ENCODE measurements at regions not wholly inside any gene's neighbourhood (a gene's known extent, or its start where the extent isn't known, plus 50 kb on each side); places are given as distances from the start of the nearest gene placed in this dataset.

DNA sequence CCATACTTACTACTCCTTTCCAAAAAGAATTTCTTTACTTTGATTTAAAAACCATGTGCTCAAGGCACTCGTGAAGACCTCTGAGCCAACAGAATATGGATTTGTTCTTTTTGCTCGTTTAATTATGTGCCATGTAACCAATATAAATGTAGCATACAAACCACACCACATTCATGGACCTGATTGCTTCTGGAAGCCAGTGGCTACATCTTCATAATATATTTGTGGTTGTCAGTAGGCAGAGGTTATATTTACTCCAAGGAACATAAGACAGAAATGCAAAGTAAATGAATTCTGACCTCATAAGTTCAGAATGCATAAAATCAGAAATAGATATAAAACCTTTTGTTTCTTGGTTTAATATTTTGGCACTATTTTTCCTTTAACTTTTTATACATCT, 373.0 kb downstream of the HDGFL1 start:
- H3K27me3 ChIP-seq (ENCODE audit: insufficient read depth, low read length): no peaks in the 10 kb centered on the region
- H3K9me2 ChIP-seq (ENCODE audit: insufficient read depth): no peaks in the 10 kb centered on the region
- DNase-seq (ENCODE audit: low read depth, low spot score) (no peak), ATAC-seq (no peak)
- no peak overlapping the region for H3K27ac ChIP-seq (ENCODE audit: low read depth, low read length)
- intact Hi-C loops (cut with micrococcal nuclease): no loop called here
- H3K9me3 ChIP-seq (ENCODE audit: control insufficient read depth in 1 of 2, insufficient read depth in 1 of 2, low read depth in 1 of 2, low read length in 2 of 2): no peaks in the 10 kb centered on the region; a peak in 2 of 4 replicates
- H3K9ac ChIP-seq (ENCODE audit: low read length): no peak overlapping the region
- H3K79me2 ChIP-seq (ENCODE audit: insufficient read depth, low read length): no peaks in the 10 kb centered on the region
- H3K4me2 ChIP-seq (ENCODE audit: low read length): no peak overlapping the region
- ChIA-PET RAD21 (ENCODE audit: low non-redundant PET in 1 of 2, low total read pairs in 2 of 2, uncharacterized antibody in 2 of 2, unreplicated experiment in 2 of 2) (no interaction called here), CTCF (no interaction called here), POLR2A (no interaction called here)
- H3K36me3 ChIP-seq (ENCODE audit: control insufficient read depth in 1 of 2, insufficient read depth in 2 of 2, low read length in 2 of 2): no peaks in the 10 kb centered on the region
- no peaks in the 10 kb centered on the region for H3K4me1 ChIP-seq (ENCODE audit: control insufficient read depth in 1 of 2, insufficient read depth in 2 of 2, low read length in 2 of 2)
- H2AFZ ChIP-seq (ENCODE audit: low read depth, low read length, poor library complexity, severe bottlenecking): no peak overlapping the region
- TF ChIP-seq FOSL1 (IDR thresholded peaks at IDR 0.05; ENCODE audit: low read depth) (no peak), ZNF274 (IDR thresholded peaks at IDR 0.05; ENCODE audit: low read depth, low read length) (no peak), SP1 (IDR thresholded peaks at IDR 0.05; ENCODE audit: low read depth) (no peak), ELF1 (IDR thresholded peaks at IDR 0.05; ENCODE audit: borderline replicate concordance, low read depth) (no peak), YY1 (IDR thresholded peaks at IDR 0.05; ENCODE audit: extremely low read depth, insufficient replicate concordance, low read depth, low read length) (no peak), SIN3A (IDR thresholded peaks at IDR 0.05; ENCODE audit: low read depth) (no peak), POLR2A (IDR thresholded peaks at IDR 0.05; ENCODE audit: borderline replicate concordance, extremely low read depth, insufficient read depth, insufficient read length) (no peak), POLR2AphosphoS5 (IDR thresholded peaks at IDR 0.05; ENCODE audit: low read depth, low read length) (no peak), CBX3 (IDR thresholded peaks at IDR 0.05; ENCODE audit: low read depth) (no peak), SRF (IDR thresholded peaks at IDR 0.05; ENCODE audit: low read depth) (no peak), JUND (IDR thresholded peaks at IDR 0.05) (no peak), EZH2phosphoT487 (IDR thresholded peaks at IDR 0.05; ENCODE audit: borderline replicate concordance) (no peak), TCF7L2 (IDR thresholded peaks at IDR 0.05; ENCODE audit: borderline replicate concordance, extremely low read depth, insufficient read depth, insufficient read length) (no peak), EZH2 (IDR thresholded peaks at IDR 0.05) (no peak), ZFX (IDR thresholded peaks at IDR 0.05) (no peak)
- TF ChIP-seq, protein P1, sequence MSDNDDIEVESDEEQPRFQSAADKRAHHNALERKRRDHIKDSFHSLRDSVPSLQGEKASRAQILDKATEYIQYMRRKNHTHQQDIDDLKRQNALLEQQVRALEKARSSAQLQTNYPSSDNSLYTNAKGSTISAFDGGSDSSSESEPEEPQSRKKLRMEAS (IDR thresholded peaks at IDR 0.05): no peak
- TF ChIP-seq, protein P2, sequence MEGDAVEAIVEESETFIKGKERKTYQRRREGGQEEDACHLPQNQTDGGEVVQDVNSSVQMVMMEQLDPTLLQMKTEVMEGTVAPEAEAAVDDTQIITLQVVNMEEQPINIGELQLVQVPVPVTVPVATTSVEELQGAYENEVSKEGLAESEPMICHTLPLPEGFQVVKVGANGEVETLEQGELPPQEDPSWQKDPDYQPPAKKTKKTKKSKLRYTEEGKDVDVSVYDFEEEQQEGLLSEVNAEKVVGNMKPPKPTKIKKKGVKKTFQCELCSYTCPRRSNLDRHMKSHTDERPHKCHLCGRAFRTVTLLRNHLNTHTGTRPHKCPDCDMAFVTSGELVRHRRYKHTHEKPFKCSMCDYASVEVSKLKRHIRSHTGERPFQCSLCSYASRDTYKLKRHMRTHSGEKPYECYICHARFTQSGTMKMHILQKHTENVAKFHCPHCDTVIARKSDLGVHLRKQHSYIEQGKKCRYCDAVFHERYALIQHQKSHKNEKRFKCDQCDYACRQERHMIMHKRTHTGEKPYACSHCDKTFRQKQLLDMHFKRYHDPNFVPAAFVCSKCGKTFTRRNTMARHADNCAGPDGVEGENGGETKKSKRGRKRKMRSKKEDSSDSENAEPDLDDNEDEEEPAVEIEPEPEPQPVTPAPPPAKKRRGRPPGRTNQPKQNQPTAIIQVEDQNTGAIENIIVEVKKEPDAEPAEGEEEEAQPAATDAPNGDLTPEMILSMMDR (IDR thresholded peaks at IDR 0.05 in 2 of 3, conservative IDR thresholded peaks at IDR 0.05 in 1 of 3; ENCODE audit: borderline replicate concordance in 1 of 3, insufficient read depth in 1 of 3, low read depth in 2 of 3, low read length in 2 of 3): no peak
- TF ChIP-seq, protein P3, sequence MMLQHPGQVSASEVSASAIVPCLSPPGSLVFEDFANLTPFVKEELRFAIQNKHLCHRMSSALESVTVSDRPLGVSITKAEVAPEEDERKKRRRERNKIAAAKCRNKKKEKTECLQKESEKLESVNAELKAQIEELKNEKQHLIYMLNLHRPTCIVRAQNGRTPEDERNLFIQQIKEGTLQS (IDR thresholded peaks at IDR 0.05): no peak
- TF ChIP-seq, protein P4, sequence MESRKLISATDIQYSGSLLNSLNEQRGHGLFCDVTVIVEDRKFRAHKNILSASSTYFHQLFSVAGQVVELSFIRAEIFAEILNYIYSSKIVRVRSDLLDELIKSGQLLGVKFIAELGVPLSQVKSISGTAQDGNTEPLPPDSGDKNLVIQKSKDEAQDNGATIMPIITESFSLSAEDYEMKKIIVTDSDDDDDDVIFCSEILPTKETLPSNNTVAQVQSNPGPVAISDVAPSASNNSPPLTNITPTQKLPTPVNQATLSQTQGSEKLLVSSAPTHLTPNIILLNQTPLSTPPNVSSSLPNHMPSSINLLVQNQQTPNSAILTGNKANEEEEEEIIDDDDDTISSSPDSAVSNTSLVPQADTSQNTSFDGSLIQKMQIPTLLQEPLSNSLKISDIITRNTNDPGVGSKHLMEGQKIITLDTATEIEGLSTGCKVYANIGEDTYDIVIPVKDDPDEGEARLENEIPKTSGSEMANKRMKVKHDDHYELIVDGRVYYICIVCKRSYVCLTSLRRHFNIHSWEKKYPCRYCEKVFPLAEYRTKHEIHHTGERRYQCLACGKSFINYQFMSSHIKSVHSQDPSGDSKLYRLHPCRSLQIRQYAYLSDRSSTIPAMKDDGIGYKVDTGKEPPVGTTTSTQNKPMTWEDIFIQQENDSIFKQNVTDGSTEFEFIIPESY (IDR thresholded peaks at IDR 0.05; ENCODE audit: extremely low read depth, insufficient replicate concordance, low read length): no peak
- TF ChIP-seq, protein P5, sequence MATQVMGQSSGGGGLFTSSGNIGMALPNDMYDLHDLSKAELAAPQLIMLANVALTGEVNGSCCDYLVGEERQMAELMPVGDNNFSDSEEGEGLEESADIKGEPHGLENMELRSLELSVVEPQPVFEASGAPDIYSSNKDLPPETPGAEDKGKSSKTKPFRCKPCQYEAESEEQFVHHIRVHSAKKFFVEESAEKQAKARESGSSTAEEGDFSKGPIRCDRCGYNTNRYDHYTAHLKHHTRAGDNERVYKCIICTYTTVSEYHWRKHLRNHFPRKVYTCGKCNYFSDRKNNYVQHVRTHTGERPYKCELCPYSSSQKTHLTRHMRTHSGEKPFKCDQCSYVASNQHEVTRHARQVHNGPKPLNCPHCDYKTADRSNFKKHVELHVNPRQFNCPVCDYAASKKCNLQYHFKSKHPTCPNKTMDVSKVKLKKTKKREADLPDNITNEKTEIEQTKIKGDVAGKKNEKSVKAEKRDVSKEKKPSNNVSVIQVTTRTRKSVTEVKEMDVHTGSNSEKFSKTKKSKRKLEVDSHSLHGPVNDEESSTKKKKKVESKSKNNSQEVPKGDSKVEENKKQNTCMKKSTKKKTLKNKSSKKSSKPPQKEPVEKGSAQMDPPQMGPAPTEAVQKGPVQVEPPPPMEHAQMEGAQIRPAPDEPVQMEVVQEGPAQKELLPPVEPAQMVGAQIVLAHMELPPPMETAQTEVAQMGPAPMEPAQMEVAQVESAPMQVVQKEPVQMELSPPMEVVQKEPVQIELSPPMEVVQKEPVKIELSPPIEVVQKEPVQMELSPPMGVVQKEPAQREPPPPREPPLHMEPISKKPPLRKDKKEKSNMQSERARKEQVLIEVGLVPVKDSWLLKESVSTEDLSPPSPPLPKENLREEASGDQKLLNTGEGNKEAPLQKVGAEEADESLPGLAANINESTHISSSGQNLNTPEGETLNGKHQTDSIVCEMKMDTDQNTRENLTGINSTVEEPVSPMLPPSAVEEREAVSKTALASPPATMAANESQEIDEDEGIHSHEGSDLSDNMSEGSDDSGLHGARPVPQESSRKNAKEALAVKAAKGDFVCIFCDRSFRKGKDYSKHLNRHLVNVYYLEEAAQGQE (IDR thresholded peaks at IDR 0.05; ENCODE audit: low read depth): no peak
- H4K20me1 ChIP-seq (ENCODE audit: insufficient read depth): no peaks in the 10 kb centered on the region
- H3K4me3 ChIP-seq (replicated peaks in 1 of 2; ENCODE audit: low read depth in 1 of 2, low read length in 2 of 2): no peak overlapping the region
- BruUV-seq (replicated peaks): no TSS peak
